GM12874 (cell line): ENCODE measurements at regions not wholly inside any gene's neighbourhood (a gene's known extent, or its start where the extent isn't known, plus 50 kb on each side); places are given as distances from the start of the nearest gene placed in this dataset.

Experiments used
- TF ChIP-seq, protein P1 (sequence below): IDR thresholded peaks from 2 replicates; pipeline ENCODE4 v1.5.1; 2011; ENCODE audit warnings: low read depth, mild to moderate bottlenecking, control low read depth, low read length, moderate library complexity; ENCODE audit not compliant: insufficient read depth

DNA sequence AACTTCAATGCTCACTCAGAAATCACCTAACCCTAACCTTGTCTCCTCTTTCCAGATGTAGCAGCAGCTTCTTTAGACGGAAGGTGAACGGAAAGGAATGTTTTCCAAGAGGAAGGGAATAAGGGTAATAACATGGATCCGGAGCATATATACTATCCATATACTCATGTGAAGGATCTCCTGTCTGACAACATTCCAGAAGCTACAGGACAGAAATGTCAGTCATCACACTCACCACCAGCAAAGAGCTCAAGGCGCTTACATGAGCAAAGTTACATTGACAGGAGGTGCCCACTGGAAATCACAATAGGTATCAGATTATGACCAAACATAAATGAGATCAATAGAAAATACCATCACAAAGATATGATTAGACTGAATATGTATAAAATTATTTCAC, 122.1 kb upstream of the CCDC28A start:
- TF ChIP-seq, protein P1, sequence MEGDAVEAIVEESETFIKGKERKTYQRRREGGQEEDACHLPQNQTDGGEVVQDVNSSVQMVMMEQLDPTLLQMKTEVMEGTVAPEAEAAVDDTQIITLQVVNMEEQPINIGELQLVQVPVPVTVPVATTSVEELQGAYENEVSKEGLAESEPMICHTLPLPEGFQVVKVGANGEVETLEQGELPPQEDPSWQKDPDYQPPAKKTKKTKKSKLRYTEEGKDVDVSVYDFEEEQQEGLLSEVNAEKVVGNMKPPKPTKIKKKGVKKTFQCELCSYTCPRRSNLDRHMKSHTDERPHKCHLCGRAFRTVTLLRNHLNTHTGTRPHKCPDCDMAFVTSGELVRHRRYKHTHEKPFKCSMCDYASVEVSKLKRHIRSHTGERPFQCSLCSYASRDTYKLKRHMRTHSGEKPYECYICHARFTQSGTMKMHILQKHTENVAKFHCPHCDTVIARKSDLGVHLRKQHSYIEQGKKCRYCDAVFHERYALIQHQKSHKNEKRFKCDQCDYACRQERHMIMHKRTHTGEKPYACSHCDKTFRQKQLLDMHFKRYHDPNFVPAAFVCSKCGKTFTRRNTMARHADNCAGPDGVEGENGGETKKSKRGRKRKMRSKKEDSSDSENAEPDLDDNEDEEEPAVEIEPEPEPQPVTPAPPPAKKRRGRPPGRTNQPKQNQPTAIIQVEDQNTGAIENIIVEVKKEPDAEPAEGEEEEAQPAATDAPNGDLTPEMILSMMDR = no peak

DNA sequence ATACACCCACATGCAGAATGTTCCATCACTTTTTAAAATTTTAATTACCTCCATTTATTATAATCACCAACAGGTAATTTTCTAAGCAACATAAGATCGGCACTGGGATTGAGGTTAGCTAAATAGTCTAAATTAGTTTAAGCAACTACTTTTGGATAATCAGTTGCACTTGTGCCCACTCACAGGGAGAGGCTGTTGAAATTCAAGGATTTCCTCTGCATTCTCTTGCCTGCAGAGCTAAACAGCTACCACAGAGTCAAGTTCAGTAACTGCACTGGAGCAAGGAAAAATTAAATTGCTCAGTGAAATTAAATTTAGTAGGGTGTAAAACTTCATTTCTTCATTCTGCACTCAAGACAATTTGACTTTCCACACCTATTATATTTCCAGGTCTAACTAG, 120.7 kb upstream of the CCDC28A start:
- TF ChIP-seq, protein P1 = no peak

DNA sequence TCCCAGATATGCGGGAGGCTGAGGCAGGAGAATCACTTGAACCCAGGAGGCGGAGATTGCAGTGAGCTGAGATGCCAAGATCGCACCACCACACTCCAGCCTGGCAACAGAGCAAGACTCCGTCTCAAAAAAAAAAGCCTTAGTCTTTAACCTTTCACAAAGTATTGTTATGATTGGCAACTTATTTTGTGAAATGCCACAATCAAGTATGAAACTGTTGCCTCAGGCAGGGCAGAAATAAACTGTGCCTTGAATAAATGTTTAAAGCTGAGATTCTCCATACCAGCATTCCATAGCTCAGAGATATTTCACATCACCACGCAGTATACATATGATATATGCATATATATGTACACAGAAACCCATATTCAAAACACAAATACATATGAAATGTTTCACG, 120.1 kb upstream of the CCDC28A start:
- TF ChIP-seq, protein P1 = no peak

DNA sequence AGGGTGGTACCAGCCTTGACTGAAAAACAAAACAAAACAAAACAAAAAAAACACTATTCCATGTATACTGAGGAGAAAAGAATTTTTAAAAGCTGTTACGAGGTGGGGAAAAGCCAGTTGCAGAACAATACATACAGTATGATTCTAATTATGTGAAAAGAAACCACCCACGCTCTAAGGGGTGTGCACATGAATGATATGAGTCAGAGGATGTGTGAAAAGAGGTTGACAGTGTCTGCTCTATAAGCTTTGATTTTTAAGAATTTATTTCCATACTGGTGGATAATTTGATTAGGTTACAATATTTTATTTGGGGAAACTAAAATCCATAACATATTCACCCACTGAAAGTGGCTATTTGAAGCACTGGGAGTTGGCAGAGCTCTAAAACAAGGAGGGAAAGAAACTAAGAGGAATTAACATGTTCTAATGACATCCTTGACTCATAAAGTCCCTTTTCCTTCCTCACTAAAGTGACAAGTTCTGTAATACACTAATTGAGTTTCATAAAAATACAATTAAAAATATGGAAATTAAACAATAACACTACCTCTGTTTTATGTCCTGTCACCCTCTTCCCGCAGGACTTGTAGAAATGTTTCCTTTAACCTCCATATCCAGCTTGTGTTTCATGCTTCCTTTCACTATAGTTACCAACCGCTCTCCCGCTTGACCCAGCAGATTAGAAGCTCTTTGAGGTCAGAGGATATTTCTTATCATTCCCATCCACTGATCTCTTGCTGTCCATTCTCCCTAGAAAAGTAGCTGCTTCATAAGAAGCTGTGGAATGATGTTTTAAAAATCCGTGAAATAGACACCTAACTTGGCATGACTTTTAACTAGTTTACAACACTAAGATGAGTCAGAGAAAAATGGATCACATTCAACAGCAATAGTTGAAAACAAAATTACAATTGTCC, 118.6 kb upstream of the CCDC28A start:
- TF ChIP-seq, protein P1 = no peak

DNA sequence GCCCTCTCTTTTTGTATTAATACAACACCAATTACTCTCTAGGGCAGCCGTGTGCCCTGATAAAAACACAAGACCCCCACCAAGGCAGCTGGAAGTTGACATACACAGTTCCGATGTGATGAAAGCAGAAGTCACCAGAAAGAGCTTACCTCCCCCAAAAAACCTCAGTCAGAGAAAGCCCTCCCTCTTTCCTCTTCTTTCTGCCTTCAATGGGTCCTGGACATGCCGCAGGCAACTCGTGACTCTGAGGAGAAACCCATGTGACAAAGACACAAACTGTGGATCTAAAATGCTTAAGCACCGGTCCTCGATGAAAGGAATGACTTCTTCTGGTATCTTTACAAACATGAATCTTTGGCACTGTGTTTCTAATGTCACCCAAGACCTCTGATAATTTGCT, 117.7 kb upstream of the CCDC28A start:
- TF ChIP-seq, protein P1 = no peak

DNA sequence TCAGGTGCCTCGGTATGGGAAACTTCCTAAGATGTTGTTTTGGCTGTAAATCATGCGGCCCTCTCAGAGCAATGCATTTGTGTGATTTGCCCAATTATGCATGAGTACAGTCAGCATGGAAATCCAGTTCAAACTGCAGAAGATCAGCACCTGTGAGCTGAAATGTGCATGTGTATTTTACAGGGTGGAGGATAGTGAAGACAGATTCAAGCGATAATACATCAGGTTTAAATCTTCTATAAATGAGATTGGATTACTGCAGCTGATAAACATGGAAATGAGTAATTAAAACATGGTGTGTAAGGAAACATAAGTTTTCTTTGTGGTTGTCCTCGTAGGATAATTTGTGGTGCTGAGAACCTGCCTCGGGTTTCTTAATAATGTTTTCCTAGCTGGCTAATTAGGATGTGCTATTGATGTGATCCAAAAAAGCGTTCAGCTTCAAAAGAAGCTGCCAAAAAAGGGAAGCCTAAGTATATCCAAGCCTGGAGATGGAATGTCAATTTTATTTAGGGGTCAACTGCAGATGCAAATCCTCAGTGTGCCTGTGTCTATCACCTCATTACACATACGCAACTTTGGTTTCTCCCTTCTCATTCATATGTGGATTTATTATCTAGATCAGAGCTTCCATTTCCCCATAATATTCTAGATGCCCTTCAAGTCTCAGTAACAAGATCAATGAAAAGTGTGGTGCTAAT, 117.1 kb upstream of the CCDC28A start:
- TF ChIP-seq, protein P1 = no peak

DNA sequence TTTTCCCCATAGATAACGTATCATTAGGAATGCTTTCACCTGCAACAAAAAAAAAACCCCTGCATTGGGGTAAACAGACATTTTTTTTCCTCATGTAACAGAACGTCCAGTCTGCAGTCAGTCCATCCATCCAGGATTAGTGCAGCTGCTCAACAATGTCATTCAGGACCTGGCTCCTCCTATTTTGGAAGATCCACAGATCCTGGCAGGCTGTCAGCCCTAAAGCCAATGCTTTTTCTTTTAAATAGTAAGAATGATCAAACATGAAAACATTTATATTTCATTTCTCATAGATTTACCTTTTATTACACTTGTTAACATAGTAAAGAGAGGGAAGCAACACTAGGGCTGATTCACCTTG, 116.5 kb upstream of the CCDC28A start:
- TF ChIP-seq, protein P1 = no peak
